Superior temporal gyrus (tissue), 1 donor: ENCODE measurements at regions not wholly inside any gene's neighbourhood (a gene's known extent, or its start where the extent isn't known, plus 50 kb on each side); places are given as distances from the start of the nearest gene placed in this dataset.
"Not testable (repeated sequence)": the region's sequence is repeated elsewhere in the genome, so short reads cannot be mapped to it uniquely, and the experiment has no call there.

Experiments used
- DNase-seq: peaks from one replicate; pipeline ENCODE4 v3.0.0-alpha.2; 2016; ENCODE audit errors: extremely low spot score

GRCh38 chr3:31181661-31182060 lies 287.2 kb upstream of the GADL1 start:
- no peak for DNase-seq

GRCh38 chr3:31182661-31183060 lies 288.2 kb upstream of the GADL1 start:
- DNase-seq = no peak

- no peak for DNase-seq
These were observed 290.0 kb upstream of the GADL1 start for GRCh38 chr3:31184261-31185061.

GRCh38 chr3:31185062-31185357 lies 290.5 kb upstream of the GADL1 start:
- DNase-seq = no peak

- no peak for DNase-seq
These were observed 291.6 kb upstream of the GADL1 start for GRCh38 chr3:31186041-31186440.

GRCh38 chr3:31187380-31187779 lies 292.9 kb upstream of the GADL1 start:
- DNase-seq = no peak

- DNase-seq = no peak
These were observed 293.7 kb upstream of the GADL1 start for GRCh38 chr3:31188112-31188511.

- DNase-seq = no peak
These were observed 294.9 kb upstream of the GADL1 start for GRCh38 chr3:31189330-31189729.

GRCh38 chr3:31189971-31190370 lies 295.5 kb upstream of the GADL1 start:
- no peak for DNase-seq

GRCh38 chr3:31191354-31191753 lies 296.9 kb upstream of the GADL1 start:
- DNase-seq = no peak

GRCh38 chr3:31193429-31193828 lies 299.0 kb upstream of the GADL1 start:
- no peak for DNase-seq

GRCh38 chr3:31193871-31194270 lies 299.4 kb upstream of the GADL1 start:
- DNase-seq = no peak

- no peak for DNase-seq
These were observed 301.8 kb upstream of the GADL1 start for GRCh38 chr3:31196261-31196660.

GRCh38 chr3:31196881-31197364 lies 302.5 kb upstream of the GADL1 start:
- DNase-seq = no peak

- no peak for DNase-seq
These were observed 303.5 kb upstream of the GADL1 start for GRCh38 chr3:31197941-31198340.

GRCh38 chr3:31198890-31199289 lies 304.4 kb upstream of the GADL1 start:
- DNase-seq = no peak

- DNase-seq = no peak
These were observed 309.7 kb upstream of the GADL1 start for GRCh38 chr3:31203960-31204795.

- not testable (repeated sequence) for DNase-seq
These were observed 310.3 kb upstream of the GADL1 start for GRCh38 chr3:31204796-31205056.

- no peak for DNase-seq
These were observed 315.7 kb upstream of the GADL1 start for GRCh38 chr3:31210068-31210645.

GRCh38 chr3:31213869-31214486 lies 318.7 kb upstream of the STT3B start:
- DNase-seq = no peak

GRCh38 chr3:31218082-31218481 lies 314.6 kb upstream of the STT3B start:
- DNase-seq = no peak

- no peak for DNase-seq
These were observed 313.4 kb upstream of the STT3B start for GRCh38 chr3:31219131-31219843.
